Epithelial cell of esophagus (primary cell): ENCODE measurements at regions not wholly inside any gene's neighbourhood (a gene's known extent, or its start where the extent isn't known, plus 50 kb on each side); places are given as distances from the start of the nearest gene placed in this dataset.

Experiments
- DNase-seq: peaks from one replicate; pipeline ENCODE4 v3.0.0; 2010; ENCODE audit warnings: low read depth
- H3K4me3 ChIP-seq: 2 replicates; pipeline ENCODE4 v1.5.1; 2011; ENCODE audit warnings: mild to moderate bottlenecking, low read length, control low read depth
- CTCF ChIP-seq: IDR thresholded peaks from 2 replicates; pipeline ENCODE4 v1.5.1; 2011; ENCODE audit warnings: low read depth, mild to moderate bottlenecking, low read length, control low read depth, inconsistent platforms; ENCODE audit not compliant: insufficient read depth; ENCODE audit errors: missing control alignments

GRCh38 chr9:90309809-90310520 lies 332.7 kb downstream of the DIRAS2 start:
- no peak for TF ChIP-seq CTCF
- DNase-seq: no peak
- H3K4me3 ChIP-seq: no peak overlapping the region

- H3K4me3 ChIP-seq: no peak overlapping the region
- no peak for TF ChIP-seq CTCF
- DNase-seq: no peak
Measured at GRCh38 chr9:90310521-90310876, 332.1 kb downstream of the DIRAS2 start.

GRCh38 chr9:90311811-90312210 lies 330.8 kb downstream of the DIRAS2 start:
- no peak for TF ChIP-seq CTCF
- no peak overlapping the region for H3K4me3 ChIP-seq
- DNase-seq: no peak

- H3K4me3 ChIP-seq: no peak overlapping the region
- no peak for TF ChIP-seq CTCF
- peak; percentile 59 for DNase-seq
Measured at GRCh38 chr9:90322296-90322695, 320.3 kb downstream of the DIRAS2 start.

- no peak for TF ChIP-seq CTCF
- H3K4me3 ChIP-seq: no peak overlapping the region
- DNase-seq: peak; percentile 15
Measured at GRCh38 chr9:90325913-90326653, 316.5 kb downstream of the DIRAS2 start.

GRCh38 chr9:90330231-90330630 lies 312.4 kb downstream of the DIRAS2 start:
- H3K4me3 ChIP-seq: no peak overlapping the region
- TF ChIP-seq CTCF: no peak
- DNase-seq: no peak

- no peak for TF ChIP-seq CTCF
- H3K4me3 ChIP-seq: no peak overlapping the region
- peak; percentile 74 for DNase-seq
Measured at GRCh38 chr9:90331826-90332575, 310.6 kb downstream of the DIRAS2 start.
